ENCODE measurements at regions not wholly inside any gene's neighbourhood (a gene's known extent, or its start where the extent isn't known, plus 50 kb on each side); places are given as distances from the start of the nearest gene placed in this dataset.

DNA sequence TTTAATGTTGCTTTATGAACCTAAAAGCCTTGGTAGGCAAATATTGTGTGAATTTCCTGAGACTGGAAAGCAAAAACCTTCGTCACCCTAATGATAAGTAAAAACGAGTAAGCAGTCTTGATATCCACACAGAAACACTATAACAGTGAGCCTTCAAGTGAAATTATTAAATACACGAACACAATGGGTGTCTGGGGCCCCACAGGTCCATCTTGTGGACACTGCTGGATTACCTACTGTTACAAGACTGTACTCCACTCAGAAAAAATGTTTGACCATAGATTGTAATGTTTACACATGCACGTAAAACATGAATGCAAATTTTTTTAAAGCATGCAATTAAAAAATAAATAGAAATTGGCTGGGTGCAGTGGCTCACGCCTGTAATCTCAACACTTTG is 466.9 kb downstream of the CD83 start:
- H3K4me3 ChIP-seq (replicated peaks in 1 of 2; ENCODE audit: low read depth in 2 of 2, low read length in 2 of 2): no peak overlapping the region
- TF ChIP-seq, protein P1, sequence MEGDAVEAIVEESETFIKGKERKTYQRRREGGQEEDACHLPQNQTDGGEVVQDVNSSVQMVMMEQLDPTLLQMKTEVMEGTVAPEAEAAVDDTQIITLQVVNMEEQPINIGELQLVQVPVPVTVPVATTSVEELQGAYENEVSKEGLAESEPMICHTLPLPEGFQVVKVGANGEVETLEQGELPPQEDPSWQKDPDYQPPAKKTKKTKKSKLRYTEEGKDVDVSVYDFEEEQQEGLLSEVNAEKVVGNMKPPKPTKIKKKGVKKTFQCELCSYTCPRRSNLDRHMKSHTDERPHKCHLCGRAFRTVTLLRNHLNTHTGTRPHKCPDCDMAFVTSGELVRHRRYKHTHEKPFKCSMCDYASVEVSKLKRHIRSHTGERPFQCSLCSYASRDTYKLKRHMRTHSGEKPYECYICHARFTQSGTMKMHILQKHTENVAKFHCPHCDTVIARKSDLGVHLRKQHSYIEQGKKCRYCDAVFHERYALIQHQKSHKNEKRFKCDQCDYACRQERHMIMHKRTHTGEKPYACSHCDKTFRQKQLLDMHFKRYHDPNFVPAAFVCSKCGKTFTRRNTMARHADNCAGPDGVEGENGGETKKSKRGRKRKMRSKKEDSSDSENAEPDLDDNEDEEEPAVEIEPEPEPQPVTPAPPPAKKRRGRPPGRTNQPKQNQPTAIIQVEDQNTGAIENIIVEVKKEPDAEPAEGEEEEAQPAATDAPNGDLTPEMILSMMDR (IDR thresholded peaks at IDR 0.05; ENCODE audit: low read depth, low read length): peak; percentile 19
- peak; percentile 5 to 16 for DNase-seq (ENCODE audit: low read depth in 2 of 2)

DNA sequence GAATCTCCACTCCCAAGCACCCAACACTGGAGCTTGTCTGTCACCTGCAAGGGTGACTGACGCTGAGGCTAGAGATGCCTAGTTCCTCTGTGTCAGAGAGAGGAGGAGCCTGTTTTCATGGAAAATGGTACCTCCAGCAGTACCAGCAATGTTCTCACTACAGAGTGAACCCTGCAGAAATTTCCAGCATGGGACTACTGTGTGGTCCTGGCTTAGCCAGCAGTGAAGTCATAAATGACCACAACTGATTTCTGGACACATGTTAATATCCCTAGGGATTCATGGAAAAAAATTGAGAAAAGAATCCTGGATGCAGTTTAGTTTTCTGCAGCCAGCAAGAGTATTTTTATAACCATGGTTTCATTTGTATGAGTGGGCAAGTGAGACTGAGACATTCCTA is 468.1 kb downstream of the CD83 start:
- DNase-seq (ENCODE audit: low read depth in 2 of 2): no peak
- no peak overlapping the region for H3K4me3 ChIP-seq (replicated peaks in 1 of 2; ENCODE audit: low read depth in 2 of 2, low read length in 2 of 2)
- TF ChIP-seq, protein P1 (IDR thresholded peaks at IDR 0.05; ENCODE audit: low read depth, low read length): no peak

DNA sequence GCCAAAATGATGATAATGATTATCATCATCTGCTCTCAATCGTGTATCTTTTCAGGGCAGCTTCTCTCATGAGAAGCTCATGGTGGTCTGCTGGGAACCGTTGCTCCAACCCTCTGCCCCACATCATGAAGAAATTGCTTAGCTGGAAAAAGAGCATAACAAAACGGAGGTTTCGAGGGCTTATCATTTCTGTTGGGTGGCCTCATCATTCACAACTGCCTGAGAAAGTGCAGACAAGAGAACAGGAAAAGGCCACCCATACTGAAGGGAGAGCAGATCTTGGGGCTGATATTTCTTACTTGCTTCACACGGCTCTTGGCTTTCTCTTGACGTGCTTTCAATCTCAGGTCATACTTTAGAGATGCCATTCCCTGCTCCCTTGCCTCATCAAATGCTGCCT is 471.6 kb downstream of the CD83 start:
- no peak overlapping the region for H3K4me3 ChIP-seq (replicated peaks in 1 of 2; ENCODE audit: low read depth in 2 of 2, low read length in 2 of 2)
- DNase-seq (ENCODE audit: low read depth in 2 of 2): no peak
- TF ChIP-seq, protein P1 (IDR thresholded peaks at IDR 0.05; ENCODE audit: low read depth, low read length): no peak

DNA sequence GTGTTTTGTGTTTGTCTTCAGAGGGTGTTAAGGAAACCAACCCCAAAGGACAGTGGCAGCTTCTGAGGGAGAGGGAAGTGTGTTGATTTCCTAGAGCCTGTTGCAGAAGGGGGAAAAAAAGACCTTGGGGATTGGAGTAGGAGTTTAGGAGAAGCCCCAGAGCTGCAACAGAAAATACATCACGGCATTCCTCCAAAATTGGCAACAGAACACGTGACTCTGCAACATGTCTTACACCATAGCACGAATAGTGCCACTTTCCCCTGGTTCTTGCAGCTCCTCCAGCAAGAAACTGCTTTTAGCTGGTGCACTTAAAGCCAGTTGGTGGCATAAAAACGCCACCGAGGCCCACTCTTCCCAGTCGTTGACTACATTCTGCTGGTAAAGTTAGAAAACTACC is 473.0 kb downstream of the CD83 start:
- H3K4me3 ChIP-seq (replicated peaks in 1 of 2; ENCODE audit: low read depth in 2 of 2, low read length in 2 of 2): no peak overlapping the region
- TF ChIP-seq, protein P1 (IDR thresholded peaks at IDR 0.05; ENCODE audit: low read depth, low read length): no peak
- no peak for DNase-seq (ENCODE audit: low read depth in 2 of 2)

DNA sequence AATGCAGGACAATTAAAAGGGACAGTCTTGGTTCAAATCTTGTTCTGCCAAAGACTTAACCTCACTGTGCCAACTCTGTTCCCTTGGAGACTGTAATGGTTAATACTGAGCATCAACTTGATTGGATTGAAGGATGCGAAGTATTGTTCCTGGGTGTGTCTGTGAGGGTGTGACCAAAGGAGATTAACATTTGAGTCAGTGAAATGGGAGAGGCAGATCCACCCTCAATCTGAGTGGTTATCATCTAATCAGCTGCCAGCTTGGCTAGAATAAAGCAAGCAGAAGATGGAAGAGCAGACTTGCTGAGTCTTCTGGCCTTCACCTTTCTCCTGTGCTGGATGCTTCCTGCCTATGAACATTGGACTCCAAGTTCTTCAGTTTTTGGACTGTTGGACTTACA is 474.4 kb downstream of the CD83 start:
- no peak overlapping the region for H3K4me3 ChIP-seq (replicated peaks in 1 of 2; ENCODE audit: low read depth in 2 of 2, low read length in 2 of 2)
- no peak for DNase-seq (ENCODE audit: low read depth in 2 of 2)
- TF ChIP-seq, protein P1 (IDR thresholded peaks at IDR 0.05; ENCODE audit: low read depth, low read length): no peak

DNA sequence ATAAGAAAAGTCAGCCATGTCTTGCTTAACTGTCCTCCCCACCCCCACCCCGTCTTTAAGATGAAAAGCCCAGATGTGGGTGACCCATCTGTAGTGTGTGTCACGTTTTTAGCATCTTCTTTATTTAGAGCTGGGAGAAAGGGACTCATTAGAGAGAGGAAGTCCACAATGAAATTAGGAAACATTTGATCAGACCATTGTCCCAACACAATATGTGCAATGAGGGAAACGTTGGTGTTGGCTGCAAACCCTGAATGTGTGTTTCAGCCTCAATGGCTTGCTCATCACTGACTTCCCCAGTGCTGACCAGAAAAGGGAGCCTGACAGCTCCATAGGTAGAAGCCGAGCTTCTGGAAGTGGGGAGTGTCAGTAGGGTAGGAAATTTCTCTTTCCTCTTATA is 475.7 kb downstream of the CD83 start:
- H3K4me3 ChIP-seq (replicated peaks in 1 of 2; ENCODE audit: low read depth in 2 of 2, low read length in 2 of 2): no peak overlapping the region
- no peak for DNase-seq (ENCODE audit: low read depth in 2 of 2)
- TF ChIP-seq, protein P1 (IDR thresholded peaks at IDR 0.05; ENCODE audit: low read depth, low read length): no peak

DNA sequence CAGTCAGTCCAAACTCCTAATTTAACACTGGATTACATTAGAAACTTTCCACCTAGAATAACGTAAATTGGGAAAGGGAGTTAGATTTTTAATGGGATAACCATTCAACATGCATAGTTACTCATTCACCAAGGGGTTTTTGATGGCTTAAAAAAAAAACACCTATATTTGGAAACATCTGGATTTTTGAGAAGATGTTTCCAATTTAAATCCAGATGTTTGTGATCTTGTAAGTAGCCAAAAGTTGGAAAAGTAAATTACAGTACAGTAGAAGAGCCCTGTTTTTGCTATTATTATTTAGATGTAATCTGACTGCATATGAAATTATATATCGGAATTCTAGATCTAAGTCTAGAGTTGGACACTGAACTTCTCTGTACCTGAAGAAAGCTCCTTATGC is 478.2 kb downstream of the CD83 start:
- no peak for DNase-seq (ENCODE audit: low read depth in 2 of 2)
- TF ChIP-seq, protein P1 (IDR thresholded peaks at IDR 0.05; ENCODE audit: low read depth, low read length): no peak
- H3K4me3 ChIP-seq (replicated peaks in 1 of 2; ENCODE audit: low read depth in 2 of 2, low read length in 2 of 2): no peak overlapping the region
